Astrocyte (in vitro differentiated cells and primary cell): ENCODE measurements at regions not wholly inside any gene's neighbourhood (a gene's known extent, or its start where the extent isn't known, plus 50 kb on each side); places are given as distances from the start of the nearest gene placed in this dataset.

Experiments
- EZH2 ChIP-seq: IDR thresholded peaks from 2 replicates; pipeline ENCODE4 v1.6.1; 2012; ENCODE audit warnings: mild to moderate bottlenecking, low read length, inconsistent platforms; ENCODE audit not compliant: insufficient read depth
- TF ChIP-seq, protein P1 (sequence below): IDR thresholded peaks from 2 replicates; pipeline ENCODE4 v1.5.1; 2011; ENCODE audit warnings: low read depth, mild to moderate bottlenecking, inconsistent platforms, low read length, moderate library complexity; ENCODE audit not compliant: insufficient read depth

DNA sequence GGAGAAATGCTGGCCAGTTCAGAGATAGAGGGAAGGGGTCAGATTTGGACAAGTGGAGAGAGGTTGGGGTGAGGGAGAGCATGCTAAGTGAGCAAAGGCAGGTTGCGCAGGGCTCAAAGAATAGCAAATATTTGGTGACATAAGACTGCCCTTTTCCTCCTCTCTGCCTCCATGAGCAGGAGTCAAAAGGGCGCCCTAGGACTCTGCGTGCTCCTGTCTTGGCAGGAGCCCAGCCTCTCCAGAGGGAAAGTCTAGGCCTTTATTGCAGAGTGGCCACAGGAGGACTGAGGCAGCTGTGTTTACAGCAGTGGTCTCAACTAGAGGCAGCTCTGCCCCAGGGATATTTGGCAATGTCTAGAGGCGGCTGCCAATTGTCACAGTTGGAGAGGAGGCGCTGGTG is 165.6 kb downstream of the FAM43A start:
- TF ChIP-seq, protein P1, sequence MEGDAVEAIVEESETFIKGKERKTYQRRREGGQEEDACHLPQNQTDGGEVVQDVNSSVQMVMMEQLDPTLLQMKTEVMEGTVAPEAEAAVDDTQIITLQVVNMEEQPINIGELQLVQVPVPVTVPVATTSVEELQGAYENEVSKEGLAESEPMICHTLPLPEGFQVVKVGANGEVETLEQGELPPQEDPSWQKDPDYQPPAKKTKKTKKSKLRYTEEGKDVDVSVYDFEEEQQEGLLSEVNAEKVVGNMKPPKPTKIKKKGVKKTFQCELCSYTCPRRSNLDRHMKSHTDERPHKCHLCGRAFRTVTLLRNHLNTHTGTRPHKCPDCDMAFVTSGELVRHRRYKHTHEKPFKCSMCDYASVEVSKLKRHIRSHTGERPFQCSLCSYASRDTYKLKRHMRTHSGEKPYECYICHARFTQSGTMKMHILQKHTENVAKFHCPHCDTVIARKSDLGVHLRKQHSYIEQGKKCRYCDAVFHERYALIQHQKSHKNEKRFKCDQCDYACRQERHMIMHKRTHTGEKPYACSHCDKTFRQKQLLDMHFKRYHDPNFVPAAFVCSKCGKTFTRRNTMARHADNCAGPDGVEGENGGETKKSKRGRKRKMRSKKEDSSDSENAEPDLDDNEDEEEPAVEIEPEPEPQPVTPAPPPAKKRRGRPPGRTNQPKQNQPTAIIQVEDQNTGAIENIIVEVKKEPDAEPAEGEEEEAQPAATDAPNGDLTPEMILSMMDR = no peak
- TF ChIP-seq EZH2 = no peak
